AG09319 (cell line): ENCODE measurements at regions not wholly inside any gene's neighbourhood (a gene's known extent, or its start where the extent isn't known, plus 50 kb on each side); places are given as distances from the start of the nearest gene placed in this dataset.
A peak's percentile ranks its signal among the peaks of the same experiment; 100 is the strongest.
"Not testable (repeated sequence)": the region's sequence is repeated elsewhere in the genome, so short reads cannot be mapped to it uniquely, and the experiment has no call there.

ENCODE experiments used
- DNase-seq: peaks from one replicate; pipeline ENCODE4 v3.0.0-alpha.2; 2010; ENCODE audit warnings: low read depth; ENCODE audit errors: extremely low read depth
- CTCF ChIP-seq: IDR thresholded peaks from 2 replicates; pipeline ENCODE4 v1.5.1; 2011; ENCODE audit warnings: low read depth, mild to moderate bottlenecking, inconsistent platforms, low read length, moderate library complexity

DNA sequence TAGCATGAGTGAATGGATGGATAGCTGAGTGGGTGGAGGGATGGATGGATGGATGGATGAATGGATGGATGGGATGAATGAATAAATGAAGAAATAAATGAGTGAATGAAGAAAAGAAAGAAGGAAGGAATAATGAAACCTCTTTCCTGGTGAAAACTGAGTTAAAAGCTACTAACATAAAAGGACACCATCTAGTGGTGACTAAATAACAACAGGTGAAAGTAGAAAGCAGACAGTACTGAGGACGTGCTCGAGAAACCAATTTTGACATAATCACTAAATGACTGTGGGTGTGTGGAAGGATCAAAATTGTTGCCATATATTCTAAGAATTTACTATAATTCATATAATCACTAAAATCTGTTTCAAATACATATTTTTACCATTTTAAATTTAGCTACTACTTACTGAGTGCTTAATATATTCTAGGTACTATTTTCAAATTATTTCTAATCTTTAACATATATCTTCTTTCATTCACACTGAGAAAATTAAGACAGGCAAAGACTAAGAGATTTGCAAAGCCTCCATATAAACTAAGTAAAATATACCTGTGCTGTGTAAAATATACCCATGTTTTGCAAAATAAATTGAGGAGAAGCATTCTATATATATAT, 522.9 kb downstream of the LRRIQ3 start:
- peak; percentile 23 for TF ChIP-seq CTCF
- no peak for DNase-seq

DNA sequence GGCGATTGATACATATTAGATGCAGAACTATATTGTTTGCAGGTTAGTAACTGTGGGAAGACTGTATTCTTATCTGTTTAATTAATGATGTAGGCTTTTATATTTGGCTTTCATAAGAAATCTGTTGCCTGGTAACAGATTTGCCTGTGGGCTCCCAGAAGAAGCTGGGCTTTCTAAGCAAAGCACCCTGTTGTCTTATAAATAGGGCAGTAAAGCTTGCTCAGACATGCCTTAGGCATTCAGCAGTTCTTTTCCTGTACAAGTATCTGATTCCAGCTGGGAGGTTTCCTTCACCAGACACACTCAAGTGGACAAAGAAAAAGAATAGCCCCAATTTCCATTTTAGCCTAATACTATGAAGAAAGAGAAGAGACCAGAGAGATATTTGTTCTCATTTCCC, 524.0 kb downstream of the LRRIQ3 start:
- no peak for TF ChIP-seq CTCF
- DNase-seq = no peak

- no peak for DNase-seq
- TF ChIP-seq CTCF = no peak
Observed at GRCh38 chr1:73671530-73671929, 526.4 kb downstream of the LRRIQ3 start.

DNA sequence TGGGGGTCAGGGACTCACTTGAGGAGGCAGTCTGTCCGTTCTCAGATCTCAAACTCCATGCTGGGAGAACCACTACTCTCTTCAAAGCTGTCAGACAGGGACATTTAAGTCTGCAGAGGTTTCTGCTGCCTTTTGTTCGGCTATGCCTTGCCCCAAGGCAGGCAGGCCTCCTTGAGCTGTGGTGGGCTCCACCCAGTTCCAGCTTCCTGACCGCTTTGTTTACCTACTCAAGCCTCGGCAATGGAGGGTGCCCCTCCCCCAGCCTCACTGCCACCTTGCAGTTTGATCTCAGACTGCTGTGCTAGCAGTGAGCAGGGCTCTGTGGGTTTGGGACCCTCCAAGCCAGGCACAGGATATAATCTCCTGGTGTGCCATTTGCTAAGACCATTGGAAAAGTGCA, 530.0 kb downstream of the LRRIQ3 start:
- DNase-seq = not testable (repeated sequence)

GRCh38 chr1:73662526-73662925, 535.5 kb downstream of the LRRIQ3 start:
- DNase-seq = no peak
- TF ChIP-seq CTCF = no peak

DNA sequence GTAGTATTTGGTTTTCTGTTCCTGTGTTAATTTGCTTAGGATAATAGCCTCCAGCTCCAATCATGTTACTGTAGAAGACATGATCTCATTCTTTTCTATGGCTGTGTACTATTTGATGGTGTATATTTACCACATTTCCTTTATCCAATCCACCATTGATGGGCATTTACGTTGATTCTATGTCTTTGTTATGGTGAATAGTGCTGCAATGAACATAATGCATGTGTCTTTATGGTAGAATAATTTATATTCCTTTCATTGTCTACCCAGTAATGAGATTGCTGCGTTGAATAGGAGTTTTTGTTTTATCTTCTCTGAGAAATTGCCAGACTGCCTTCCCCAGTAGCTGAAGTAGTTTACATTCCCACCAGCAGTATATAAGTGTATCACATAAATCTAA, 538.8 kb downstream of the LRRIQ3 start:
- no peak for DNase-seq
- no peak for TF ChIP-seq CTCF

- no peak for DNase-seq
- no peak for TF ChIP-seq CTCF
Observed at GRCh38 chr1:73654714-73655113, 543.3 kb downstream of the LRRIQ3 start.

GRCh38 chr1:73644198-73644597, 553.8 kb downstream of the LRRIQ3 start:
- no peak for TF ChIP-seq CTCF

More at GRCh38 chr1:73644198-73644597, 553.8 kb downstream of the LRRIQ3 start:
- no peak for DNase-seq
